Loucy (cell line): ENCODE measurements at regions not wholly inside any gene's neighbourhood (a gene's known extent, or its start where the extent isn't known, plus 50 kb on each side); places are given as distances from the start of the nearest gene placed in this dataset.

Experiments
- H2AFZ ChIP-seq: fragments of 200-600 bp; sonication (generic); 2 replicates; pipeline ENCODE4 v1.6.0; 2016; ENCODE audit warnings: antibody characterized with exemption, mild to moderate bottlenecking, low read length, moderate library complexity
- H3F3A ChIP-seq: fragments of 200-600 bp; 2 replicates; pipeline ENCODE4 v1.6.0; 2016; ENCODE audit warnings: antibody characterized with exemption, low read depth, mild to moderate bottlenecking
- H3K27me3 ChIP-seq: fragments of 200-600 bp; sonication (generic); 2 replicates; pipeline ENCODE4 v1.6.1; 2014; ENCODE audit warnings: low read length, mild to moderate bottlenecking; ENCODE audit not compliant: insufficient read depth, poor library complexity, severe bottlenecking
- H3K36me3 ChIP-seq: fragments of 200-600 bp; sonication (generic); 2 replicates; pipeline ENCODE4 v1.6.1; 2016; ENCODE audit warnings: low read length; ENCODE audit not compliant: insufficient read depth
- H3K4me1 ChIP-seq: fragments of 200-600 bp; sonication (generic); 2 replicates; pipeline ENCODE4 v1.5.1; 2014; ENCODE audit warnings: low read length, mild to moderate bottlenecking; ENCODE audit not compliant: insufficient read depth, poor library complexity, severe bottlenecking
- H3K4me2 ChIP-seq: fragments of 200-600 bp; sonication (generic); 2 replicates; pipeline ENCODE4 v1.6.0; 2014; ENCODE audit warnings: antibody characterized with exemption, low read length, low read depth, mild to moderate bottlenecking; ENCODE audit not compliant: poor library complexity, severe bottlenecking
- H3K4me3 ChIP-seq: fragments of 200-600 bp; sonication (generic); 2 replicates; pipeline ENCODE4 v1.5.1; 2014; ENCODE audit warnings: low read length, mild to moderate bottlenecking, mixed read lengths; ENCODE audit not compliant: poor library complexity, severe bottlenecking
- H3K79me2 ChIP-seq: fragments of 200-600 bp; sonication (generic); 2 replicates; pipeline ENCODE4 v1.6.1; 2014; ENCODE audit warnings: low read length; ENCODE audit not compliant: insufficient read depth
- H3K9ac ChIP-seq: fragments of 200-600 bp; sonication (generic); 2 replicates; pipeline ENCODE4 v1.6.0; 2014; ENCODE audit warnings: mild to moderate bottlenecking, low read depth, low read length, moderate library complexity; ENCODE audit not compliant: poor library complexity, severe bottlenecking
- H3K9me2 ChIP-seq: fragments of 200-600 bp; sonication (generic); replicated peaks from 2 replicates; pipeline ENCODE4 v1.6.1; 2016; ENCODE audit warnings: low read depth, low read length, mixed read lengths
- H3K9me3 ChIP-seq: fragments of 200-600 bp; sonication (generic); 2 replicates; pipeline ENCODE4 v1.6.1; 2014; ENCODE audit warnings: mild to moderate bottlenecking, antibody characterized with exemption, low read length, low read depth; ENCODE audit not compliant: insufficient read depth
- H4K20me1 ChIP-seq: fragments of 200-600 bp; sonication (generic); 2 replicates; pipeline ENCODE4 v1.6.0; 2014; ENCODE audit warnings: antibody characterized with exemption, low read length, mild to moderate bottlenecking; ENCODE audit not compliant: insufficient read depth, poor library complexity, severe bottlenecking
- CTCF ChIP-seq: fragments of 200-600 bp; sonication (generic); conservative IDR thresholded peaks from 2 replicates; pipeline ENCODE4 v1.5.1; 2014; ENCODE audit warnings: mild to moderate bottlenecking, antibody characterized with exemption, low read length
- EZH2phosphoT487 ChIP-seq: fragments of 200-600 bp; IDR thresholded peaks from 2 replicates; pipeline ENCODE4 v1.6.1; 2018; ENCODE audit warnings: antibody characterized with exemption, mild to moderate bottlenecking, moderate library complexity, borderline replicate concordance

DNA sequence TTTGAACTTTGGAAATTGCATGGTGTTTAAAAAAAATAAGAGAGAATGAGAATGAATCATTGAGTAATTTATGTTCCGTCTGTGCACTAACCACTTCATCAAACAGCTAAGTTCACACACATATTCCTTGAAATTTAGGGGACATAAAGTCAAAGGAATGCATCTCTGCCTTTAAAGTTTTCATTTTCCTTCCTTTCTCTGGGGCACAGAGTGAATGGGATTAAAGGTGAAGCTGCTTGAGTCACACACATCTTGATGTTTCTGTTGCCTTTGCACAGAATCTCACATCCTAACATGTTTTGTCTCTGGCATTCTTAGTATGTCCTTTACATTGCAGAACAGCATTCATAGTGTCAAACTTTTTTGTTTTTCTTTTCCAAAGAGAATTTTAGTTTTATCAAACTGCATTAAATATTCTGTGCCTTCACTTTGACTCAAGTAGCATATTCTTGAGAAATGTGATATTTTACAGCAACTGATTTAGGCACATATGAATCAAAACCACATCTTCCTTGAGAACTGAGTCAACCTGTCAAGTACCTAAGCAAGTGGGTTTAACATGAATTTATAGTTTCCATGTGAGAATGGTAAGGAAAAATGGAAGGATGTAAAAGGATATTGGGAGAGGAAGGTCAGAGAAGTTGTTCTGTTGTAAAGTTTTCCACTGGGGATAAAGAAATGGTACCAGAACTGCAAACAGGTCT lies 169.1 kb upstream of the THUMPD2 start:
- H3K27me3 ChIP-seq, result no peaks in the 10 kb centered on the region
- no peaks in the 10 kb centered on the region for H3K9me3 ChIP-seq
- no peaks in the 10 kb centered on the region for H3K79me2 ChIP-seq
- H3K4me2 ChIP-seq, result no peak overlapping the region
- H3K9me2 ChIP-seq, result no peaks in the 10 kb centered on the region
- no peaks in the 10 kb centered on the region for H3K36me3 ChIP-seq
- no peak overlapping the region for H3K9ac ChIP-seq
- H3K4me1 ChIP-seq, result no peaks in the 10 kb centered on the region
- H4K20me1 ChIP-seq, result no peaks in the 10 kb centered on the region
- TF ChIP-seq CTCF, result no peak
- no peak for TF ChIP-seq EZH2phosphoT487
- H3K4me3 ChIP-seq, result no peak overlapping the region
- H3F3A ChIP-seq, result no peaks in the 10 kb centered on the region
- H2AFZ ChIP-seq, result no peak overlapping the region

GRCh38 chr2:39947294-39948015 lies 168.4 kb upstream of the THUMPD2 start:
- H3K9me2 ChIP-seq, result no peaks in the 10 kb centered on the region
- no peaks in the 10 kb centered on the region for H3K36me3 ChIP-seq
- no peaks in the 10 kb centered on the region for H3K79me2 ChIP-seq
- no peaks in the 10 kb centered on the region for H3K27me3 ChIP-seq
- TF ChIP-seq CTCF (no peak), EZH2phosphoT487 (no peak)
- H4K20me1 ChIP-seq, result no peaks in the 10 kb centered on the region
- H3K9me3 ChIP-seq, result no peaks in the 10 kb centered on the region
- H2AFZ ChIP-seq, result no peak overlapping the region
- no peak overlapping the region for H3K9ac ChIP-seq
- no peaks in the 10 kb centered on the region for H3K4me1 ChIP-seq
- H3K4me2 ChIP-seq, result no peak overlapping the region
- H3F3A ChIP-seq, result no peaks in the 10 kb centered on the region
- H3K4me3 ChIP-seq, result no peak overlapping the region

DNA sequence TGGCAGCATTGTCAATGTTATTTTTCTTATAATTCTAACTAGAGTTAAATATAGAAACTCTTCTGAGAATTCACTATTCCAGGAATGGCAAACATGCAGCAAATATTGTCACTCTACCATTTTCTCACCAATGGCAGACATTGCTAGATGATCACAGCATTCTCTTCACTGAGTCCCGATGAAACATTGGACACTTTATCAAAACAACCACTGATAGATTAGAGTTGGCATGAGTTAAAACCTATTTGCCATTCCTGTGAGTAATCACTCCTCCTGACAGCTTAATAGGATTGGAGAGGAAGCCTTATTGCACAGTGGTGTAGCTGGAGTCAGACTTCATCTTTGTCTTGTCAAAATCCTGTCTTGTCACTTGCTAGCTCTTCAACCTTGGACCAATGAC lies 163.9 kb upstream of the THUMPD2 start:
- no peaks in the 10 kb centered on the region for H4K20me1 ChIP-seq
- no peak overlapping the region for H2AFZ ChIP-seq
- H3K36me3 ChIP-seq, result no peaks in the 10 kb centered on the region
- H3K27me3 ChIP-seq, result no peaks in the 10 kb centered on the region
- H3K79me2 ChIP-seq, result no peaks in the 10 kb centered on the region
- TF ChIP-seq CTCF (no peak), EZH2phosphoT487 (no peak)
- no peak overlapping the region for H3K4me3 ChIP-seq
- 0 out of 2 replicates have a peak, but pooled peaks cover under 1% of the 10 kb centered on the region for H3F3A ChIP-seq
- H3K4me2 ChIP-seq, result no peak overlapping the region
- H3K4me1 ChIP-seq, result peaks cover 13% of the 10 kb centered on the region
- H3K9me2 ChIP-seq, result no peaks in the 10 kb centered on the region
- H3K9me3 ChIP-seq, result no peaks in the 10 kb centered on the region
- H3K9ac ChIP-seq, result no peak overlapping the region
